Left renal pelvis (tissue), 4 donors: ENCODE measurements at regions not wholly inside any gene's neighbourhood (a gene's known extent, or its start where the extent isn't known, plus 50 kb on each side); places are given as distances from the start of the nearest gene placed in this dataset.

Experiments used
- DNase-seq, 4 donors: peaks; one replicate each; pipeline ENCODE4 v3.0.0-alpha.2; 2013; ENCODE audit warnings: low read depth in 4 of 4, low spot score in 3 of 4

DNA sequence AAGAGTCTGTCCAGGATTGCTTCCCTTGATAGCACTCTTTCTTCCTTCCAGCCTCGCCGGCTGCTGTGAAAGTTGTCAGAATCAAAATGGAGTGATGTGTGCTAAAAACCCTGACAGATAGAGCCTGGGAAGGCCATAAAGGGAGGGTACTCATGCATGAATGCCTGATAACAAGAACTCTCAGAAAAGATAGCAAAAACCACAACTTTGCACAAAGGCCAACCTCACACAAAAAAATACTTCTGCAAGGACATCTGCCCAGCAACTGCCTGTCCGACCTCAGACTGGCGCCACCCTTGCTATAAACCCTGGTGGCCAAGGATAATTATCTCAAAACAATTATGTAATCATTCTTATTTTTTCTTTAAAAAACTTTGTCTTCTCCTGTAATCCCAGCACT, 133.2 kb upstream of the SVIL start:
- no peak for DNase-seq

DNA sequence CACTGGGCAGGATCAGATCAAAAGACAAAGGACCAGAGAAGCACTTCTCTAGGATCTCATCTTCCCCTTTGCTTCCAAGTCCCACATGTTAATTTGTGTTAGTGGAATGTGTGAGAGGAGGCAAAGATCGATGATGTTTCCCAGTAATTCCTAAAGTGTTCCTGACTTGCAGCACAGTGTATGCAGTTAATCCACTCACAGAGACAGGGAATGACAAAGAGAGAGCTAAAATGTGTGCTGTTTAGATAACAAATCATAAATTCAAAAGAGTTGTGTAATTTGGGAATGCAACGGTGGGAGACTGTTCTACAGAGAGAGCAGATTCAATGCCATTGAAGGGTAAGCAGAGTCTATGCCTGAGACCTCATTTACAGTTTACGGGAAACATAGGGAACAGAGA, 132.0 kb upstream of the SVIL start:
- DNase-seq, result no peak

GRCh38 chr10:29765330-29765729, 130.6 kb upstream of the SVIL start:
- no peak for DNase-seq

GRCh38 chr10:29763396-29763795, 128.6 kb upstream of the SVIL start:
- DNase-seq, result no peak

GRCh38 chr10:29761916-29762315, 127.1 kb upstream of the SVIL start:
- no peak for DNase-seq

DNA sequence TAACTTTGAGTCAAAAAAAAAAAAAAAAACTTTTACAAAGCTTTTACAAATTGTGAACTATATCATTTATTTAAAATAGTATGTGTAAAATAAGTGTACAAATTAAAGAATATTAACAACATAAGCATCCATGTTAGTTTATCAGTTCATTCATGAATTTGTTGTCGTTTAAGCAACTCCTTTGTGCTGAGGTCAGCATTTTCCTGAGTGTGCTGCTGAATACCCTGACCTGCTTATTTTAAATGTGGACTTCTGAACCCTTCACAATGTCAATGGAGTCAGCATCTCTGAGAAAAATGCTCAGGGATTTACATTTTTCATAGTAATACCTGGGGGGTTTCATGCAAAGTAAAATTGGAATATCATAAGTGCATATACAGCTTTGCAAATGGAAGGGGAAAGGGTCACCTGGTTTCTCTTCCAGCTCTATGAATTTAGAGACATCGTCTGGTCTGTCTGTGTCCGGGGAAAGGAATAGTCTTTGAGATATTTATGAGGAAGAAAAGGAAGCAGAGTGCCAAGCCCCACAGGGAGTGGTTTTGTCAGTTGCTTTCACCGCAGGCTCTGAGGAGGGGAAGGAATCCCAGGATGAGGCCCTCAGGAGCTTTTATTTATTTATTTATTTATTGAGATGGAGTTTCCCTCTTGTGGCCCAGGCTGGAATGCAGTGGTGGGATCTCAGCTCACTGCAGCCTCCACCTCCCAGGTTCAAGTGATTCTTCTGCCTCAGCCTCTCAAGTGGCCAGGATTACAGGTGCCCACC, 125.5 kb upstream of the SVIL start:
- DNase-seq, result no peak

GRCh38 chr10:29757551-29758297, 123.0 kb upstream of the SVIL start:
- DNase-seq, result no peak

DNA sequence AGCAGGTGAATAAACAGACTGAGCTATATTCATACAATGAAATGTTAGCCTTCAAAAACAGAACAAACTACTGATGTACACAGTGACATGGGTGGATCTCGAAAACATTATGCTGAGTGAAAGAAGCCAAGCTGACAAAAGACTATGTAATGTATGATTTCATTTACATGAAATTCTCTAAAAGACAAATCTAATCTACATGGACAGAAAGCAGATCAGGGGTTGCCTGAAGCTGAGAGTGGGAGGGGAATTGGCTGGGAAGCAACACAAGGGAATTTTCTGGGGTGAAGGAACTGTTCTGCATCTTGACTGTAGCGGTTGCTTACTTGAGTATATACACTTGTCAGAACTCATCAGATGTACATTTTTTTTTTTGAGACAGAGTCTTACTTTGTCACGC, 121.7 kb upstream of the SVIL start:
- DNase-seq, result no peak

- no peak for DNase-seq
These were observed 118.5 kb upstream of the SVIL start for GRCh38 chr10:29753283-29753682.

DNA sequence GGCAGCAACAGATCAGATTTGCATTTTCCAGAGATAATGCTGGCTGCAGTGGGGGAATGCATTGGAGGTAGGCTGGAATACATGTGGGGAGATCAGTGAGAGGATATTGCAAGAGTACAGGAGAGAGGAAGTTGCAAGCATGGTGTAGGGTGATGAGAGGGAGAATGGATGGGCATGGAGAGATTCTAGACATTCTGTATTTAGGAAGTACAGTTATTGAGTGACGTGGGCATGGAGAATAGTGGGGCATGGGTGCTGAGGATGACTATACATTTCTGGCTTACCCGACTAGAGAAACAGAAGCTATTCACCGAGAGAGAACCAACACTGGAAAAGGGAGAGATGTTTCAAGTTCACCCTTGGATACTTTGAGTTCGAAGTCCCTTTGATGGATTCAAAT, 116.9 kb upstream of the SVIL start:
- DNase-seq, result no peak

DNA sequence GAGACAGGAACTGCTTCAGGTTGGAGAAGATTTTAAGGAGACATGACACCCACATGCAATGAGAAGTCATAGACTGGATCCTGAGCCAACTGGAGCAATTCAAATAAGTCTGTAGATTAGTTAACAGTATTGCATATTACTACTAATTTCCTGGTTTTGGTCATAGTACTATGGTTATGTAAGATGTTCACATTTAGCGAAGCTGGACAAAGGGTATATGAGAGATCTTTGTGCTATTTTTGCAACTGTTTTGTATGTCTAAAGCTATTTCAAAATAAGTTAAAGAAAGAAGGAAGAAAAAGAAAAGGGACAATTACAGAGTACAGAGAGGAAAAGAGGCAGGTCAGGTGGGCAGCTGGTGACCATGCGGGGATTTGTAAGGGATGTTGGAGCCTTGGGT, 116.5 kb upstream of the SVIL start:
- DNase-seq, result no peak

DNA sequence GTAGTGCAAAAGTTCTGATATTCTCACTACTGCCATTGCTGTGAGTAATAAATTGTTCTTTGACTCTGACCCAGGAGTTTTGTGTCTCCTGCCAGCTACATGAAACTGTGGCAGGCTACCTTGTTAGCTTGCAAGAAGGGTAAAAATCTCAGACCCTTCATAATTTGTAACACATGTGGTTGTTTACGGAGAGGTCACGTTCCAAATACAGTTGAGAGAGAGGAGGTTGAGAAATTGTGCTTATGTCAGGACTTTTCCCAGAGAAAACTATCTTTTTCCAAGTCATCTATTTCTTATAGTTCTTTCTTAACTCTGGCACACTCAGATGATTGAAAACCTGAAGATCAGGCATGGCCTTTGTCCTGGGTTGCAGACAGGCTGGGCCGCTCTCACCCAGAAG, 114.4 kb upstream of the SVIL start:
- DNase-seq, result no peak

- no peak for DNase-seq
These were observed 113.4 kb upstream of the SVIL start for GRCh38 chr10:29748109-29748650.

GRCh38 chr10:29746080-29746797, 111.5 kb upstream of the SVIL start:
- DNase-seq, result no peak

DNA sequence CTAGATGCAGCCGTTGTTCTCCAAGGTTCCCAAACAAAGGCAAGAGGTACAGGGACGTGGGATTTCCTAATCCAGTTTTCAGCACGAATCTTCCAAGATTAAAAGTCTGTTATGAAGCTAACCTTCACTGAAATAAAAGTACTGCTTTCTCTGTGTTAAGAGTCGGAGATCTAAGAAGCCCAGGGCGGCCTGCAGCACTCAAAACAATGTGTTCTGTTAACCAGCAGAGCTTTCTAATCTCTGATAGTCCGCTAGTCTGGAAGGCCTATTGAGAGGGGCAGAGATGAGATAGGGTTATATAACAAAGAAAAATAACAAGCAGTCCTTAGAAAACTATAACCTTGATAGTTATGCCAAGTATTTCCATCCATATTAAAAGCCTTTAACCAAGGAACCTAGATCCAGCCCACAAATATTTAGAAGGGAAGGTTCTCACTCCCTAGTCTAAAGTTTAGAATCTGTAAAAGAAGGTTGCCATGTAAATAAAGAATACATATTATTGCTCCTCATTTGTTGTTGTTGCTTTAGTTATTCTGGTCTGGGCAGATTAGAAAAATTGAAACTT, 106.3 kb upstream of the SVIL start:
- DNase-seq, result no peak

GRCh38 chr10:29738341-29738740, 103.6 kb upstream of the SVIL start:
- DNase-seq, result no peak

- no peak for DNase-seq
These were observed 102.4 kb upstream of the SVIL start for GRCh38 chr10:29737074-29737593.

GRCh38 chr10:29736366-29737073, 101.7 kb upstream of the SVIL start:
- DNase-seq, result peak in 1 of 4 donors; percentile 35

DNA sequence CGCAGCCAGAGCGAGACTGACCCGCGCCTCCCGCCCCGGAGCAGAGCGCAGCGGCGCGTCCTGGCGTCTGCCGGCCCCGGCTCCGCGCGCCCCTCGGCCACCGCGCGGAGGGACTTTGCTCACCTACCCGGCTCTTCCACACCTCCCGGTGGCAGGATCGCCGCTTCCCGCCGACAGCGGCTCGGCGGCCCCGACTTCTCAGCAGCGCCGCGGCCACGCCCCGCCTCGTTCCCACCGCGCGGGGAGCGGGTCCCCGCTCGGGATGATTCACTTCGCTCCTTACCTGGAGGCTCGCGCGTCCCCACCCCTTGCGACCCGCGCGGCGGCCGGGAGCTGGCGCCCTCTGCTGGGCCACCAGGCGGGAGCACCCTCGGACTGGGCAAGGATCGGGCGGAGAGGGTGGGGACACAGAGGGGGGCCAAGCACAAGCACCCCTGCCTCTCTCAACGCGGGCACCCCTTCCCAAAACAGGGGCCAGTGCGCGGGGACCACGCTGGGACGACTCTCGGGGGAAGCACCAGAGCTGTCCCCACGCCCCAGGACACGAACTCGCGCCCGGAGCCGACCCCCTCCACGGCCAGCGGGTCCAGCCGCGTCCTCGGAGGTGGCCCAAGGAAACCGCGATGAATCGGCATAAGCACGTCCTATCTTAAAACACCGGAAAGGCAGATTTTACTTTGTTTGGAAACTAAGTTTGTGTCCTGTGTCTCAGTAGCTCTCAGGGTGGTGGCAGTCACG, 101.0 kb upstream of the SVIL start:
- peak in 3 of 4 donors; percentile 73 to 76 (median 75) for DNase-seq
